K562 (cell line): ENCODE measurements at regions not wholly inside any gene's neighbourhood (a gene's known extent, or its start where the extent isn't known, plus 50 kb on each side); places are given as distances from the start of the nearest gene placed in this dataset.

ENCODE experiments used
- ATF1 ChIP-seq, 2 experiments: fragments of 450-650 bp in 1 of 2; IDR thresholded peaks; 2 replicates each; pipeline ENCODE4 v1.6.1; 2016; ENCODE audit warnings: missing compliant biosample characterization in 1 of 2, missing genetic modification characterization in 1 of 2
- HLTF ChIP-seq: fragments of 450-650 bp; IDR thresholded peaks from 2 replicates; pipeline ENCODE4 v1.6.1; 2016
- HNRNPLL ChIP-seq: fragments of 200-400 bp; formaldehyde crosslinking; IDR thresholded peaks from 2 replicates; pipeline ENCODE4 v1.6.1; 2017; ENCODE audit warnings: low read length, low read depth, mild to moderate bottlenecking; ENCODE audit not compliant: poor library complexity, severe bottlenecking
- POLR2AphosphoS2 ChIP-seq: IDR thresholded peaks from 2 replicates; pipeline ENCODE4 v1.6.1; 2012; ENCODE audit warnings: low read length, improper control_type of control experiment
- RNF219 ChIP-seq: fragments of 250-450 bp; sonication (Bioruptor Pico); IDR thresholded peaks from 2 replicates; pipeline ENCODE4 v1.5.0; 2022; ENCODE audit warnings: mild to moderate bottlenecking
- SIRT6 ChIP-seq: IDR thresholded peaks from one replicate; pipeline ENCODE4 v1.6.1; 2012; ENCODE audit warnings: low read depth, mild to moderate bottlenecking, control low read depth, inconsistent platforms, low read length, moderate library complexity
- SRSF7 ChIP-seq: fragments of 200-400 bp; formaldehyde crosslinking; optimal IDR thresholded peaks from 2 replicates; pipeline ENCODE3; 2017; ENCODE audit warnings: mild to moderate bottlenecking, low read depth, low read length
- TEAD4 ChIP-seq, 2 experiments: sonication (generic) in 1 of 2; formaldehyde crosslinking in 1 of 2; IDR thresholded peaks; 2 replicates each; pipeline versions ENCODE4 v1.6.1 to v1.8.0; 2012 to 2022; ENCODE audit warnings: borderline replicate concordance in 1 of 2, inconsistent platforms in 1 of 2, low read length in 1 of 2, mild to moderate bottlenecking in 1 of 2, missing genetic modification reagents in 1 of 2
- ZNF224 ChIP-seq: sonication (generic); formaldehyde crosslinking; IDR thresholded peaks from 2 replicates; pipeline ENCODE4 v1.8.0; 2022; ENCODE audit warnings: mild to moderate bottlenecking, missing genetic modification reagents
- TF ChIP-seq, protein P1 (sequence below), 2 experiments: fragments of 250-450 bp in 1 of 2; fragments of 450-650 bp in 1 of 2; sonication (Bioruptor Pico) in 1 of 2; IDR thresholded peaks; 2 replicates each; pipeline versions ENCODE4 v1.6.1 to v1.8.0; 2016 to 2021; ENCODE audit warnings: mild to moderate bottlenecking in 2 of 2, moderate library complexity in 2 of 2, missing compliant biosample characterization in 1 of 2, missing genetic modification characterization in 1 of 2
- TF ChIP-seq, protein P2 (sequence below): sonication (generic); formaldehyde crosslinking; IDR thresholded peaks from 2 replicates; pipeline ENCODE4 v1.8.1; 2023; ENCODE audit warnings: missing genetic modification reagents, mild to moderate bottlenecking, borderline replicate concordance

- TF ChIP-seq, protein P1, sequence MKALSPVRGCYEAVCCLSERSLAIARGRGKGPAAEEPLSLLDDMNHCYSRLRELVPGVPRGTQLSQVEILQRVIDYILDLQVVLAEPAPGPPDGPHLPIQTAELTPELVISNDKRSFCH (CRISPR knock-in tag; IDR thresholded peaks at IDR 0.05) = no peak
- TF ChIP-seq, protein P1 (tag; IDR thresholded peaks at IDR 0.05) = no peak
- TF ChIP-seq SIRT6 (no peak), TEAD4 (IDR thresholded peaks at IDR 0.05; ENCODE audit: low read length) (no peak), TEAD4 (CRISPR knock-in tag; IDR thresholded peaks at IDR 0.05; ENCODE audit: borderline replicate concordance) (no peak), ZNF224 (CRISPR knock-in tag) (no peak), SRSF7 (no peak), POLR2AphosphoS2 (no peak), ATF1 (CRISPR knock-in tag; IDR thresholded peaks at IDR 0.05) (no peak), ATF1 (tag; IDR thresholded peaks at IDR 0.05) (no peak), RNF219 (no peak), HNRNPLL (no peak), HLTF (no peak)
- TF ChIP-seq, protein P2, sequence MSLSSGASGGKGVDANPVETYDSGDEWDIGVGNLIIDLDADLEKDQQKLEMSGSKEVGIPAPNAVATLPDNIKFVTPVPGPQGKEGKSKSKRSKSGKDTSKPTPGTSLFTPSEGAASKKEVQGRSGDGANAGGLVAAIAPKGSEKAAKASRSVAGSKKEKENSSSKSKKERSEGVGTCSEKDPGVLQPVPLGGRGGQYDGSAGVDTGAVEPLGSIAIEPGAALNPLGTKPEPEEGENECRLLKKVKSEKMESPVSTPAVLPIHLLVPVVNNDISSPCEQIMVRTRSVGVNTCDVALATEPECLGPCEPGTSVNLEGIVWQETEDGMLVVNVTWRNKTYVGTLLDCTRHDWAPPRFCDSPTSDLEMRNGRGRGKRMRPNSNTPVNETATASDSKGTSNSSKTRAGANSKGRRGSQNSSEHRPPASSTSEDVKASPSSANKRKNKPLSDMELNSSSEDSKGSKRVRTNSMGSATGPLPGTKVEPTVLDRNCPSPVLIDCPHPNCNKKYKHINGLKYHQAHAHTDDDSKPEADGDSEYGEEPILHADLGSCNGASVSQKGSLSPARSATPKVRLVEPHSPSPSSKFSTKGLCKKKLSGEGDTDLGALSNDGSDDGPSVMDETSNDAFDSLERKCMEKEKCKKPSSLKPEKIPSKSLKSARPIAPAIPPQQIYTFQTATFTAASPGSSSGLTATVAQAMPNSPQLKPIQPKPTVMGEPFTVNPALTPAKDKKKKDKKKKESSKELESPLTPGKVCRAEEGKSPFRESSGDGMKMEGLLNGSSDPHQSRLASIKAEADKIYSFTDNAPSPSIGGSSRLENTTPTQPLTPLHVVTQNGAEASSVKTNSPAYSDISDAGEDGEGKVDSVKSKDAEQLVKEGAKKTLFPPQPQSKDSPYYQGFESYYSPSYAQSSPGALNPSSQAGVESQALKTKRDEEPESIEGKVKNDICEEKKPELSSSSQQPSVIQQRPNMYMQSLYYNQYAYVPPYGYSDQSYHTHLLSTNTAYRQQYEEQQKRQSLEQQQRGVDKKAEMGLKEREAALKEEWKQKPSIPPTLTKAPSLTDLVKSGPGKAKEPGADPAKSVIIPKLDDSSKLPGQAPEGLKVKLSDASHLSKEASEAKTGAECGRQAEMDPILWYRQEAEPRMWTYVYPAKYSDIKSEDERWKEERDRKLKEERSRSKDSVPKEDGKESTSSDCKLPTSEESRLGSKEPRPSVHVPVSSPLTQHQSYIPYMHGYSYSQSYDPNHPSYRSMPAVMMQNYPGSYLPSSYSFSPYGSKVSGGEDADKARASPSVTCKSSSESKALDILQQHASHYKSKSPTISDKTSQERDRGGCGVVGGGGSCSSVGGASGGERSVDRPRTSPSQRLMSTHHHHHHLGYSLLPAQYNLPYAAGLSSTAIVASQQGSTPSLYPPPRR = no peak
Observed at GRCh38 chr3:147030274-147030673, 376.1 kb downstream of the ZIC4 start (continued).
